NCI-H82 (cell line): ENCODE measurements at regions not wholly inside any gene's neighbourhood (a gene's known extent, or its start where the extent isn't known, plus 50 kb on each side); places are given as distances from the start of the nearest gene placed in this dataset.

Experiments used
- DNase-seq: peaks from one replicate; lab custom pipeline; 2025; lab: John Stamatoyannopoulos, UW

DNA sequence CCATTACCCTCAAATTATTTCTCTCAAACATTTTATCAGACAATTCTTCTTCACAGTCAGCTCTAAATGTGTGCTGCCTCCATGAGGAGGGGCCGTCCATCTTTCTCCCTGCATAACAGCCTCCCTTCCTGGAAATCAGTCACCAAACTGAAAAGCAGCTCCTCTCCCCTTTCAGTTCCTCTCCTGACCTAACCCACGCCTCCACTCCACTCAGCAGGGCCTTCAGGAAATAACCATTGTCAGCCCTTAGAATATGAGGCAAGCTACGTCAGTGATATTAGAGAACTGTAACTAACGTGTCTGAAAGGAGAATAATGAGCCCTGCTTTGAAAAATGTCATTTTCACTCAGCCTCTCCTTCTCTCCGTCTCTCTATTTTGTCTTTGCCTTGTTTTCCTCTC, 116.2 kb downstream of the OLFM4 start:
- no peak for DNase-seq

DNA sequence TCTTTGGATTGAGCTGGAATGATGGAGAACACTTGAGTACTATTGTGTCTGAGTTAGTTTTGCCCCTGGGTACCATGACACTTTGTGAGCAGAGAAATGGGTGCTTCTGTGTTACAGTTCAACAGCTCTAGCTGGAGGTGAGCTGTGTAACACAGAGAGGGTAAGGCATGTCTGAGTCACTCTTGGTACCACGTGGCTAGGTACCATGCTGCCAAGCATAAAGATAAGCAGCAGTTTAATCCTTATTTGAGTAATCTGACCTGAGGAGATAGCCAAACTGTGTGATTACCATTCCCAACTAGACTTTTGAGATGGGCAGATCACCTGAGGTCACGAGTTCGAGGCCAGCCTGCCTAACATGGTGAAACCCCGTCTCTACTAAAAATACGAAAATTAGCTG, 122.0 kb downstream of the OLFM4 start:
- peak; percentile 61 for DNase-seq

DNA sequence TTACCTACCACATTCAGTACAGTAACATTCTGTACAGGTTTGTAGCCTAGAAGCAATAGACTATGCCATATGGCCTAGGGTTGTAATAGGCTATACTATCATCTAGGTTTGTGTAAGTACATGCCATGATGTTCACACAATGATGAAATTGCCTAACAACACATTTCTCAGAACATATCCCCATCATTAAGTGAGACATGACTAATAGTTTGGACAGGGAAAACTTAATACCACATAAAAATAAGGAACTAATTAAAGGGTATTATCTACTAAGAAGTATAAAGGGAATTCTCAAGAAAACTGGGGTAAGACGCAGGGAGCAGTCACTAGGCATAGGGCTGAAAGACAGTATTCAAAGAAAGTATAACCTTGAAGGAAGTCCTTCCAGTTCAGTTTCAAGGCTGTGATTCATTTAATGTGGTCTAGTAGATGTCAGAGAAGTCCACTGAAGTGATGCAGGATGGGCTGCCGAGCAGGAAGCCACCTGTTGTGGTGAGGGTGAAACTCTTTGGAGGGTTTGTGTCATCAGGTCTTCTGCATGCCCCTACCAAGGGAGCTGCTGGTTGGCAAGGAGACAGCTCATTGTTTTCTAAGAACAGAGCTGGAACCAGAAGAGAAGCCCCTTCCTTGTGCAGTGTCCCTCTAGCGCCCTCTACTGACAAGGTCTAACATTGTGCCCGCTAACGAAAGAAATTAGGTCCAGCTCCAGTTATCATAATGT, 122.9 kb downstream of the OLFM4 start:
- DNase-seq = peak; percentile 92

DNA sequence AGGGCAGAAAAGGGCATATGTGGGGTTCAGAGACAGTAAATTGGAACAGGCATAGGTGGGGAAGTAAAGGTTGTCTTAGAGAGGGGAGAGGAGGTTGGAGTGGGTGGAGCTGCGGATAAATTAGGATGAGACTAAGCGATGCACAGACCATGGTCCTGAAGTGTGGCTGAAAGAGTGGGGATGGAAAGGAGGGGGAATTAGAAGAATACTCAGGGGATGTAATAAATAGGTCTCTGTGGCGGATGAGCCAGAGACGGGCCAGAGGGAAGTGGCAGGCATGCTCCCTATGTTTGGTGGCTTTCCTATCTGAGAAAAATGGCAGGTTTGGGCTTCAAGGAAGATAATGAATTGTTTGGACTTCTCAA, 123.4 kb downstream of the OLFM4 start:
- no peak for DNase-seq

GRCh38 chr13:53158201-53158600, 129.6 kb downstream of the OLFM4 start:
- DNase-seq = no peak

DNA sequence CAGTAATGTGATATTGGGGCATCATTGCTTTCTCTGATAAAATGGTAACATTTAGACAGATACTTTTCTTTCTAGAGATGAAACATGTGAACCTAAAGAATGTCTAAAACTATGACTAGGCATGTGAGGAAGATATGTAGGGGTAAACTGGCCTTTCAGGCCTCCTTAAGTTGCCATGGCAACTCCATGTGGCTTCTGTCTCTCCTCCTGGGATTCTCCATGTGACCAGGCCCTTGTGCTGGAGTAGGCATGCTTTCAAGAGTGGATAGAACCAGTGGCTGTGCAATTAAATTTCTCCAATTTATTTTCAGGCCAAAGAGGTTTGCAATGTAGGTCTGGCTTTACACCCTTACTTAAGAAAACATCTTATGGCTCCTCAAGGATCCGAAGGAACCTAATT, 130.8 kb downstream of the OLFM4 start:
- DNase-seq = no peak

GRCh38 chr13:53160211-53160610, 131.6 kb downstream of the OLFM4 start:
- peak; percentile 93 for DNase-seq

GRCh38 chr13:53161251-53161650, 132.6 kb downstream of the OLFM4 start:
- DNase-seq = peak; percentile 89

GRCh38 chr13:53165261-53165660, 136.6 kb downstream of the OLFM4 start:
- no peak for DNase-seq

GRCh38 chr13:53167561-53167960, 138.9 kb downstream of the OLFM4 start:
- DNase-seq = peak; percentile 74

- no peak for DNase-seq
Observed at GRCh38 chr13:53170910-53171309, 142.3 kb downstream of the OLFM4 start.

GRCh38 chr13:53174545-53174944, 145.9 kb downstream of the OLFM4 start:
- no peak for DNase-seq

GRCh38 chr13:53180684-53181083, 152.1 kb downstream of the OLFM4 start:
- DNase-seq = no peak

DNA sequence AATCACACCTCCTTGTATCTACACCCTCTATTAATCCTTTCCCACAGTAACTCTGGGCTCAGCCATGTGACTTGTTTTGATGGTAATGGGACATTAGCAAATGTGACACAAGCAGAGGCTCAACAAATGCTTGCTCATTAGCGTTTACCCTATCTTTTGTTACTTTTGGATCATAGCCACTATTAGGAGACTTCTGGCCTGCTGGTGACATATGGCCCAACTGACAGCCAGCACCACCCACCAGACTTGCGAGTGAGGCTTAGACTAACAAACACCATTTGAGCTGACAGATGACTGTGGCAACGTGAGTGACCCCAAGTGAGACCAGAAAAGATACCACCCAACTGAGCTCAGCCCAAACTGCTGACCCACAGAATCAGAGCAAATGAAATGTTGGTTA, 154.1 kb downstream of the OLFM4 start:
- peak; percentile 43 for DNase-seq

- DNase-seq = no peak
Observed at GRCh38 chr13:53188120-53188519, 159.5 kb downstream of the OLFM4 start.

DNA sequence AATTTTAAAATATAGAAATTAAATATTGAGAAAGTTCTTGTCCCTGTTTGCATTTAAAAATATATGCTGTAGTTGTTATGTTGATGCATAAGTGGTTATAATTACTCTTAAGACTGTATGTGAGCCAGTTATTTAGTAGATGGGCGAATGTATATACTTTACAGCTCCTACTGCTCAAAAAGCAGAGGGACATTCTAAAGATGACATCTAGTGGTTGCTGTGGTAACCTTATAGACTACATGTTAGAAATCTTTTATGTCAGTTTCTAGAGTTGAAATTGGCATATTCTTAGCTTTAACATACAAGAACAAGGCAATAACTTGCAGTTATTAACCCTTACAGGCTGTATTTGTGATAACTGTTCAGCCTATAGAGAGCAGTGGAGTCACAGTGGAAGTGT, 160.5 kb downstream of the OLFM4 start:
- DNase-seq = peak; percentile 17

GRCh38 chr13:53191091-53191490, 162.5 kb downstream of the OLFM4 start:
- DNase-seq = peak; percentile 55

GRCh38 chr13:53197424-53197823, 168.8 kb downstream of the OLFM4 start:
- DNase-seq = no peak

GRCh38 chr13:53198017-53198416, 169.4 kb downstream of the OLFM4 start:
- peak; percentile 78 for DNase-seq

DNA sequence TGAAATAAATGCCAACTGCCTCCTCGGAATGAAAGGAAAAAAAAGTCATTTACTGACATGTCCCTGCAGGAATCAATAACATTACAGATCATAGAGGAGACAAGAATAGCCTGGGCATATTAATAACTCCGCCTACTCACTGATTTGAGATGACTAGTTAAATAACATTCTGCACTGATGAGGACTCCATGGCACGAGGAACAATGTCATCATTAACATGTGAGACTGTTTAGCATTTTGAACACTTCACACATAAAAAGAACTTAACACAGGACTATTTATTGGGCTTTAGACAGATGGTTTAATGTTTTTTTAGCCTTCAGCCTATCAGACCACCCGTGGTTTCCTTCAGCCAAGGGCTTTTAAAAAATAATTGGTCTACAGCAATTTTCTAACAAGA, 170.1 kb downstream of the OLFM4 start:
- DNase-seq = no peak

- DNase-seq = no peak
Observed at GRCh38 chr13:53200075-53200474, 171.5 kb downstream of the OLFM4 start.

DNA sequence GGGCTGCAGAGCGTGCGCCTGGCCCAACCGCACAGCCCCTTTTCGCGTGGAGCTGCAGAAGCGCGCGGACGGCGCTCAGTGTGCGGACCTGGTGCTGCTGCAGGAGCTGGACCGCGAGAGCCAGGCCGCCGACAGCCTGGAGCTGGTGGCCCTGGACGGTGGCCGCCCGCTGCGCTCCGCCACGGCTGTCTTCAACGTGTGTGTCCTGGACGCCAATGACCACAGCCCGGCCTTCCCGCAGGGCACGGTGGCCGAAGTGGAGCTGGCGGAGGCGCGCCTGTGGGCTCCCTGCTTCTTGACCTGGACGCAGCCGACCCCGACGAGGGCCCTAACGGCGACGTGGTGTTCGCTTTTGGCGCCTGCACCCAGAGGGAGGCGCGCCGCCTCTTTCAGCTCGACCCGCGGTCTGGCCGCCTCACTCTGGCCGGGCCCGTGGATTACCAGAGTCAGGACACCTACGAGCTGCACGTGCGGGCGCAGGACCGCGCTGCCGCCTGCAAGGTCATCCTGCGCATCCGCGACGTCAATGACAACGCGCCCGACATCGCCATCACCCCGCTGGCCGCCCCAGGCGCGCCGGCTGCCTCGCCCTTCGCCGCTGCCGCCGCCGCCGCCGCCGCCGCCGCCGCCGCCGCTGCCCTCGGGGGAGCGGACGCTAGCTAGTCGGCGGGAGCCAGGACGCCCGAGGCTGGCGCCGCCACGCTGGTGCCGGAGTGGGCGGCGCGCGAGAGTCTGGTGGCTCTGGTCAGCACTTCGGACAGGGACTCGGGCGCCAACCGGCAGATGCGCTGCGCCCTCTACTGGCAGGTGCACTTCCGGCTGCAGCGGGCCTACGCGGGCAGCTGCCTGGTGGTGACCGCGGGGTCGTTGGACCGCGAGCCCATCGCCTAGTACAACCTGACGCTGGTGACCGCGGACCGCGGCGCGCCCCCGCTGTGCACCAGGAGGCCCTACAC, 172.2 kb downstream of the OLFM4 start:
- DNase-seq = peak; percentile 60
